Epithelial cell of prostate (primary cell): ENCODE measurements at regions not wholly inside any gene's neighbourhood (a gene's known extent, or its start where the extent isn't known, plus 50 kb on each side); places are given as distances from the start of the nearest gene placed in this dataset.
"Not testable (repeated sequence)": the region's sequence is repeated elsewhere in the genome, so short reads cannot be mapped to it uniquely, and the experiment has no call there.

Experiments used
- DNase-seq: peaks from one replicate; pipeline ENCODE4 v3.0.0-alpha.2; 2011; ENCODE audit warnings: low read depth, low spot score
- H3K27ac ChIP-seq: fragments of 450-650 bp; 2 replicates; pipeline ENCODE4 v1.5.1; 2017; ENCODE audit warnings: mild to moderate bottlenecking

- peak overlapping the region; percentile 35 for H3K27ac ChIP-seq
- no peak for DNase-seq
Observed at GRCh38 chrY:8807648-8808408, 529.4 kb upstream of the TSPY4 start.

- H3K27ac ChIP-seq: peak overlapping the region; percentile 35
- DNase-seq: no peak
Observed at GRCh38 chrY:8808611-8809010, 528.7 kb upstream of the TSPY4 start.

- peak overlapping the region; percentile 35 for H3K27ac ChIP-seq
- no peak for DNase-seq
Observed at GRCh38 chrY:8809076-8809475, 528.2 kb upstream of the TSPY4 start.

- H3K27ac ChIP-seq: no peak overlapping the region
- DNase-seq: no peak
Observed at GRCh38 chrY:8814143-8814542, 523.1 kb upstream of the TSPY4 start.

DNA sequence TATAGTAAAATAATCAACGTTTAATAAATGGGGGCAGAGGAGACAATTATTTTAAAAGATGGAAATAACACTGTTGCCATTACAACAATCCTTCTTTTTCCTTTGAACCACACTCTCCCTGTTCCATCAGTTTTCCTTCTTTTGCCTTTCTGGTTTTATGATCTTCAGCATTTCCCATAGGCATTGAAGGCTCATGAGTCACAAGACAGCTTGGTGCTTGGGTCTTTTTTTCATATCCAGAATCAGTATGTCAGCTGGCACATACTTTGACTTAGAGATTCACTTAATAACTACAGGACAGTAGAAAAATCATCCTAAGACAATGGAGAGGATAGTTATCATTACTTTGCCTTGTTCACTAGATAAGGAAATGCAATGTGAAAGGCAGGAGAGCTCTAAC lies 521.6 kb upstream of the TSPY4 start:
- DNase-seq: no peak
- H3K27ac ChIP-seq: no peak overlapping the region

- no peak overlapping the region for H3K27ac ChIP-seq
- DNase-seq: no peak
Observed at GRCh38 chrY:8820032-8820431, 517.2 kb upstream of the TSPY4 start.

GRCh38 chrY:8821106-8821505 lies 516.2 kb upstream of the TSPY4 start:
- DNase-seq: no peak
- no peak overlapping the region for H3K27ac ChIP-seq

DNA sequence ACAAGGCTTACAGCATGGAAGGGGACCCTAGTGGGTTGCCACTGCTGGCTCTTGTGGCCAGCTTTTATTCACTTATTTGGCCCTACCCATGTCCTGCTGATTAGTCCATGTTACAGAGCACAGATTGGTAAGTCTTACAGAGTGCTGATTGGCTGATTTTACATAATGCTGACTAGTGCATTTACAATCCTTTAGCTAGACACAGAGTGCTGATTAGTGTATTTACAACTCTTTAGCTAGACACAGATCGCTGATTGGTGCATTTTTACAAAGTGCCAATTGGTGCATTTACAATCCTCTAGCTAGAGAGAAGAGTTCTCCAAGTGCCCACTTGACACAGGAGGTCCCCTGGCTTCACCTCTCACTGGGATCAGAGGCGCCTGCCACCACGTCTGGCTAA lies 485.0 kb upstream of the TSPY4 start:
- DNase-seq: no peak
- no peak overlapping the region for H3K27ac ChIP-seq

GRCh38 chrY:8888371-8888770 lies 448.9 kb upstream of the TSPY4 start:
- peak overlapping the region; percentile 42 for H3K27ac ChIP-seq
- DNase-seq: no peak

GRCh38 chrY:8897876-8898275 lies 439.4 kb upstream of the TSPY4 start:
- no peak for DNase-seq
- no peak overlapping the region for H3K27ac ChIP-seq

DNA sequence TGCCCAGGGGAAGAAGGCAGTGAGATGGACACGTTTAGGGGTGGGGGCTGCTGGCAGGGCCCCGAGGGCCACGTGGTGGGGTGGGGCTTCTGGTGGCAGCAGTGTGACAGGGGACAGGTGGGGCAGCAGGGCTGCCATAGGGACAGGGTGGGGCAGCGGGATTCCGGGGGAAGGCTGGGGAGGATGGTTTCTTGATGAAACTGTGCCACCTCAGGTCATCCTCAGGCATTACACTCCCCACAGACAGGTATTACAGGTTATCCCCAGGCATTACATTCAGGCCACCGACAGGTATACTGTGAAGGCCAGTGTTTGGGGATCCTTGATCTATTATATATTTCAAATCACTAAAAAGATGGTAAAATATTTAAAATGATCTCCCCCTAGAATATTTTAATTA lies 432.1 kb upstream of the TSPY4 start:
- no peak for DNase-seq
- H3K27ac ChIP-seq: no peak overlapping the region

DNA sequence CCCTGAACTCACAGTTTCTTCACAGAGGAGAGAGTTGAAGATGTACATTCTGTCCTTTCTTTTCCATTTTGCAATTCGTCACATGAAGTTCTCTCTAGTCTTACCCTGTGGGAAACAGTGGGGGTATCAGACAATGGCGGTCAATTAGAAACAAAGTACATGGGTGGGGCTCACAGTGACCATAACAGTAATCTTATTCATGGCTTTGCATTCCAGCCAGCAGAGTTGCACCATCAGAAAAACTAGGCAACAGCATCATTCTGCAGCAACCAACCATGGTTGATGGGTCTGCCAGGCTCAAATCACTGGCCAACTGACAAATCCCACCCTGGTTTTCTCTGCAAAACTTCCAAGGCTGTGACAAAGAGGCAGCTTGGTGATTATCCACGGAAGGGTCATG lies 414.7 kb upstream of the TSPY4 start:
- H3K27ac ChIP-seq, DNase-seq: not testable (repeated sequence)
